NCI-H2227 (cell line): ENCODE measurements at regions not wholly inside any gene's neighbourhood (a gene's known extent, or its start where the extent isn't known, plus 50 kb on each side); places are given as distances from the start of the nearest gene placed in this dataset.

Experiments
- DNase-seq: peaks from one replicate; lab custom pipeline; 2025; ENCODE audit not compliant: unreplicated experiment; lab: John Stamatoyannopoulos, UW

DNA sequence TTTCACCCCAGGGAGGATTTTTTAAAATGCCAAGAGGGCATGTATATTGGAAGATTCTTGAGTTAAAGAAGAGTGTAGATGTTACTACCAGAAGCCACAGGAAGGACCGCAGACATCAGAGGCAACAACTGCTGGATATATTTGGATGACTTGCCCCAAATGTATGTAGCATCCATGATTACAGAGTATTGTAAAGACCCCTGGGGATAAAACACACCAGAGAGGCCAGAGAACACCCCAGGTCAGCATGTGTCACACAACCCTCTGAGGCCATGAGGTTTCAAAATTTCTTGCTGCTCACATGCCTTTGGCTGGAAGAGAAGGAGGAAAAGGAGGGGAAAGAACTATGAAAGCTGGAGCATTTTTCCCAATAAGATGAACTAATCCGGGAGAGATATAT, 108.0 kb upstream of the LSM8 start:
- no peak for DNase-seq

DNA sequence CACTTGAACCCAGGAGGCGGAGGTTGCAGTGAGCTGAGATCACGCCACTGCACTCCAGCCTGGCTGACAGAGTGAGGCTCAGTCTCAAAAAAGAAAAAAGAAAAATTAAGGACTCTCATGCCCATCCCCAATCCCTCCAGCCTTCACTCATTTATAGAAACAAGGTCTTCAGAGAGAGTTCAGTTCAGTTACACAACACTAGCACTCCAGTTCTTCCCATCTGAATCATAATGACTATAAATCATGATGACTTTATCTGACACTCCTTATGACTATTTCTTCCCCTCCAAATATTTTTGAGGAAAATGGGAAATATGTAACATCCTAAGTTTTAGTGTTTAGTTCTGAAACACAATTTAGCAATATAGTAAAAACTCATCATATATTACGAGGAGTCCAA, 107.4 kb upstream of the LSM8 start:
- DNase-seq = no peak

GRCh38 chr7:118078015-118078414, 105.9 kb upstream of the LSM8 start:
- no peak for DNase-seq

DNA sequence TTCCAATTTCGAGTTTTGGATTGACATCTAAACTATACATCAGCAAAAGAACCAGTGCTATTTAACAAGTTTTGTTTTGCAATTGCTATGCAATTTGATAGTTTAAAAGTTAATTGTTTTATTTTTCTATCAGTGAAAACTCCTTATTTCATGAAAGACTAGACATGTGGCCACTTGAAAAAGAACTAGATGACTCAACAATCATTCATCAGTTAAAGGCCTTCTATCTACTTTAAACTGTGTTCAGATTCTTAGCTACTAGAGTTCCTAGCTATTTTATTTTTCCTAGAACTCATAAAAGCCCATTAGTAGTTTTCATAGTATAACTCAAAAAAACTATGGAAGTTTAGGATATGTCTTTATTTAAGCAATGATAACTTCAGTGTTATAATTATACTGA, 104.6 kb upstream of the LSM8 start:
- no peak for DNase-seq

DNA sequence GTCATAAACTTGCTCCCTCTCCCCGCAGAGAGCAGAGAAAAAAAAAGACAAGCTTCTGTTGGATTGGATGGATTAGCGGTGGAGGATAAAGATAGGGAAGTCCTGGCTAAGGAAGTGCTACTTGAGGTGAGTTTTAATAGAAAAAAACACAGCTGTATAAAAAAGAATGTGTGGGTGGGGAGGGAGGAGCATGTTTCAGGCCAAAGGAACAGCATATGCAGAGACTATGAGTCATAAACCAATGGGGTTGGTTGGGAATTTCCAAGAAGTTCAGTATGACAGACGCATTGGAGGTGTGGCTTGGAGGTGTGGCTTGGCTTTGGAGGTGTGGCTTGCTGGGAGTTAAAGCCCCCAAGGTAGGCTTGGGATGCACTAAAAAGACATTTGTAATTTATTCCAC, 103.0 kb upstream of the LSM8 start:
- DNase-seq = no peak

- DNase-seq = no peak
Measured at GRCh38 chr7:118082506-118082905, 101.5 kb upstream of the LSM8 start.

GRCh38 chr7:118085000-118085399, 99.0 kb upstream of the LSM8 start:
- no peak for DNase-seq

- DNase-seq = no peak
Measured at GRCh38 chr7:118087126-118087525, 96.8 kb upstream of the LSM8 start.

GRCh38 chr7:118094044-118094443, 89.9 kb upstream of the LSM8 start:
- DNase-seq = no peak

GRCh38 chr7:118104812-118105441, 79.0 kb upstream of the LSM8 start:
- peak; percentile 25 for DNase-seq

GRCh38 chr7:118109607-118110006, 74.4 kb upstream of the LSM8 start:
- DNase-seq = no peak

DNA sequence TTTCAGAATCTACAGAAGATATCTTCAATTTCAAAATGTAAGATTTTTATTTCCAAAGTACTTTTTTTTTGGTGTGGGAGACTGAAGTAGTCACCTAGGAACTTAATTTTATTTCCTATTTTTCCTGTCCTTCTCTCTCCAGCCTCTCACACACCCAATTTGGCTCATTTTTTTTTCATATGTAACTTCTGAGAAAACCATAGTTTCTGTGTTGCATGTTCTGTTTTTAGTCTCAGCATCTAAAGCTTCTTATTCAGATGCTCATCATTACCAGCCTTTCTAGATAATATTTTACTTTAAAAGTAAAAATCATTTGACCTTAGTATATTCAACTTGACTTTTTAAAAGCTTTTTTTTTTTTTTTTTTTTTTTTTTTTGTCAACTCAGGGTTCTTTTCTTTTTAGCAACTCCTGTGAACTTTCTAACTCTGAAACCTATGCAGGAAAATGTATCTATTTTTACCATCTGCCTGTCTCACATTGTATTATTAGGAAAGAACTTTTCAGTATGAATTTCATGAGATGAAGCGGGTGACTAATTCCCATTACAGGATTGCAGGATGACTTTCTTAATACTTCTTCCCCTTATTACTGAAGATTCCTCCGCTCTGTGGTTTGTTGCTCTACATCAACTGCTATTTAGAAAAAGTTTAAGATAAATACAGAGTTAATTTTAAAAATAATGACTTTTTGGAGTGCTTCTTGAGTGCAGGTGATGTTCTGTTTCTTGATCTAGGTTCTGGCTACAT, 73.6 kb upstream of the LSM8 start:
- no peak for DNase-seq

DNA sequence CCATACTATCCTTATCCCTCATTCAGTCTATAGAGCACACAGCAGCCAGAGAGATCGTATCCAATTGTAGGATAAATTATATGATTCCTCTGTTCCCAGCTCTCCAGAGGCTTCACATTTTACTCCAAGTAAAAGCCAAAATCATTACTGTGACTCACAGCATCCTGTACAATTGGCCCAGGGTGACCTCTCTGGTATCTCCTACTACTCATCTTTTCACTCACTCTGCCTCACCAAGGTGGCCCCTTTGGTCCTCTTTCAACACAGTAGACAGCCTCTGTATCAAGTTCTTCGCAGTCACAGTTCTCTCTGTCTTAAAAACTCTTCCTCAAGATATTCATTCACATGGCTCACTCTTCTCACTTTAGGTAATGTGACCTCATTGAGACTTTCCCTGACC, 72.6 kb upstream of the LSM8 start:
- no peak for DNase-seq

GRCh38 chr7:118114175-118114574, 69.8 kb upstream of the LSM8 start:
- DNase-seq = no peak

GRCh38 chr7:118129041-118129795, 54.7 kb upstream of the LSM8 start:
- DNase-seq = no peak

DNA sequence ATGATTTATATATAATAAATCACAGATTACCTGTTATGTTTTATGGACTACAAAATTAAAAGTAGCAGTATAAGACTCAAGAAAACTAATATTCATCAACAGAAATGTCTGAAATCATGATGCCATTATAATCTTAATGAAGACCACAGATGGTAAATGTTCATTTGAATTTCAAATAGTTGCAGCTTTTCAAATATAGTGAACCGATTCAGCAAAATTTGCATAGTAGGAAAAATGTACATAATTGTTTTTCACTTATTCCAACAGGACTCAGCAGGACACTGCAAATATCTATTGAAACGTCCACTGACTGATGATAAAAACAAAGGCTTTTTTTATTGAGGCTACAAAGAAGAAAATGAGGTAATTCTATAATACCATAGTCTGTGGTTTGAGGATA, 51.2 kb upstream of the LSM8 start:
- DNase-seq = no peak
